Natural killer cell (primary cell): ENCODE measurements at regions not wholly inside any gene's neighbourhood (a gene's known extent, or its start where the extent isn't known, plus 50 kb on each side); places are given as distances from the start of the nearest gene placed in this dataset.

Experiments used
- ATAC-seq, 3 donors: fragments of 150-1000 bp in 2 of 3; fragments of 200-7000 bp in 1 of 3; cut with Tn5 transposase; 1 replicate in 1 of 3; 2 replicates in 2 of 3; pipeline ENCODE4 v1.10.0; 2021; ENCODE audit warnings: mild to moderate bottlenecking in 2 of 3, moderate library complexity in 2 of 3
- DNase-seq, 2 donors: peaks; one replicate each; pipeline versions ENCODE4 v3.0.0 to v3.0.0-alpha.2; 2013 to 2021; ENCODE audit warnings: mixed read lengths in 1 of 2
- H3K27ac ChIP-seq: one replicate; pipeline ENCODE4 v1.5.1; 2013; ENCODE audit warnings: mild to moderate bottlenecking, low read length
- H3K27me3 ChIP-seq: one replicate; pipeline ENCODE4 v1.6.1; 2013; ENCODE audit warnings: low read length; ENCODE audit not compliant: control insufficient read depth, insufficient read depth
- H3K36me3 ChIP-seq: one replicate; pipeline ENCODE4 v1.6.1; 2013; ENCODE audit warnings: low read length; ENCODE audit not compliant: control insufficient read depth, insufficient read depth
- H3K4me1 ChIP-seq: one replicate; pipeline ENCODE4 v1.6.1; 2013; ENCODE audit warnings: low read length; ENCODE audit not compliant: control insufficient read depth, insufficient read depth
- H3K4me3 ChIP-seq: one replicate; pipeline ENCODE4 v1.5.1; 2013; ENCODE audit warnings: low read length
- H3K9me3 ChIP-seq: one replicate; pipeline ENCODE4 v1.6.1; 2013; ENCODE audit warnings: low read length; ENCODE audit not compliant: control insufficient read depth, insufficient read depth
- H3K27ac Mint-ChIP-seq, 2 donors: one replicate each; pipeline ENCODE4 v1.8.0; 2022; ENCODE audit warnings: mild to moderate bottlenecking in 2 of 2, mixed read lengths in 2 of 2, moderate library complexity in 1 of 2
- H3K27me3 Mint-ChIP-seq, 2 donors: one replicate each; pipeline ENCODE4 v1.8.0; 2022; ENCODE audit warnings: low read depth in 2 of 2, mixed read lengths in 2 of 2
- H3K36me3 Mint-ChIP-seq: one replicate; pipeline ENCODE4 v1.8.0; 2022; ENCODE audit warnings: mixed read lengths
- H3K4me1 Mint-ChIP-seq, 2 donors: one replicate each; pipeline ENCODE4 v1.8.0; 2022; ENCODE audit warnings: mixed read lengths in 2 of 2
- H3K4me3 Mint-ChIP-seq: one replicate; pipeline ENCODE4 v1.8.0; 2022; ENCODE audit warnings: mild to moderate bottlenecking, moderate library complexity, mixed read lengths
- H3K9me3 Mint-ChIP-seq, 2 donors: one replicate each; pipeline ENCODE4 v1.8.0; 2022; ENCODE audit warnings: mixed read lengths in 2 of 2
- CTCF ChIP-seq: fragments of 200-600 bp; IDR thresholded peaks from one replicate; pipeline ENCODE4 v1.8.0; 2022; ENCODE audit warnings: antibody characterized with exemption
- WGBS: methylation state at CpG from one replicate; pipeline ENCODE4 v1.1.7; 2013; ENCODE audit warnings: missing lambda C conversion rate; ENCODE audit not compliant: insufficient coverage; 5-methylcytosine and 5-hydroxymethylcytosine counted together
- intact Hi-C: fragments of 100-400 bp; cut with micrococcal nuclease; formaldehyde crosslinking; loops from one replicate; pipeline ENCODE4 v1.14.2; 2022

- H3K27me3 ChIP-seq: no peaks in the 10 kb centered on the region
- no peak for TF ChIP-seq CTCF
Observed at GRCh38 chr14:51482102-51482501, 169.6 kb upstream of the FRMD6 start.

GRCh38 chr14:51484485-51484884, 167.2 kb upstream of the FRMD6 start:
- H3K4me3 Mint-ChIP-seq: no peak overlapping the region
- intact Hi-C loops: no loop called here
- no peaks in the 10 kb centered on the region for H3K4me1 Mint-ChIP-seq
- H3K9me3 Mint-ChIP-seq: no peaks in the 10 kb centered on the region
- H3K27me3 ChIP-seq: no peaks in the 10 kb centered on the region
- no peaks in the 10 kb centered on the region for H3K4me1 ChIP-seq
- H3K9me3 ChIP-seq: no peaks in the 10 kb centered on the region
- DNase-seq: no peak
- no peak overlapping the region for H3K4me3 ChIP-seq
- peaks cover 4 to 13% of the 10 kb centered on the region in 2 donors for H3K27me3 Mint-ChIP-seq
- H3K36me3 ChIP-seq: no peaks in the 10 kb centered on the region
- TF ChIP-seq CTCF: no peak
- WGBS: no CpG with 5 or more reads among the region's 2 CpGs
- H3K27ac Mint-ChIP-seq: no peak overlapping the region
- no peak for ATAC-seq
- no peaks in the 10 kb centered on the region for H3K36me3 Mint-ChIP-seq
- H3K27ac ChIP-seq: no peak overlapping the region

More at GRCh38 chr14:51482102-51482501, 169.6 kb upstream of the FRMD6 start:
- Mint-ChIP-seq H3K9me3 (no peaks in the 10 kb centered on the region), H3K4me3 (no peak overlapping the region), H3K27me3 (peaks cover 3% of the 10 kb centered on the region in 2 donors), H3K27ac (no peak overlapping the region), H3K36me3 (no peaks in the 10 kb centered on the region), H3K4me1 (no peaks in the 10 kb centered on the region)
- intact Hi-C loops: no loop called here
- no peak overlapping the region for H3K27ac ChIP-seq
- H3K4me3 ChIP-seq: no peak overlapping the region
- no peaks in the 10 kb centered on the region for H3K36me3 ChIP-seq
- 92% methylated on average over 4 of the region's 4 CpGs for WGBS
- ATAC-seq: no peak
- DNase-seq: no peak
- no peaks in the 10 kb centered on the region for H3K4me1 ChIP-seq
- H3K9me3 ChIP-seq: no peaks in the 10 kb centered on the region

- H3K4me3 Mint-ChIP-seq: no peak overlapping the region
- no peaks in the 10 kb centered on the region for H3K27me3 ChIP-seq
- no peak for TF ChIP-seq CTCF
- H3K9me3 Mint-ChIP-seq: no peaks in the 10 kb centered on the region
- ATAC-seq: no peak
- intact Hi-C loops: no loop called here
- H3K27ac ChIP-seq: no peak overlapping the region
- 94% methylated on average over 8 of the region's 9 CpGs for WGBS
- H3K27me3 Mint-ChIP-seq: peaks cover 13 to 18% of the 10 kb centered on the region in 2 donors
- DNase-seq: no peak
- no peak overlapping the region for H3K27ac Mint-ChIP-seq
- no peaks in the 10 kb centered on the region for H3K36me3 ChIP-seq
- H3K4me1 Mint-ChIP-seq: no peaks in the 10 kb centered on the region
- no peaks in the 10 kb centered on the region for H3K36me3 Mint-ChIP-seq
- H3K4me1 ChIP-seq: no peaks in the 10 kb centered on the region
- H3K4me3 ChIP-seq: no peak overlapping the region
- no peaks in the 10 kb centered on the region for H3K9me3 ChIP-seq
Observed at GRCh38 chr14:51485733-51486132, 166.0 kb upstream of the FRMD6 start.

- no peaks in the 10 kb centered on the region for H3K36me3 Mint-ChIP-seq
- TF ChIP-seq CTCF: no peak
- no peaks in the 10 kb centered on the region for H3K27me3 ChIP-seq
- no peaks in the 10 kb centered on the region for H3K4me1 ChIP-seq
- no peaks in the 10 kb centered on the region for H3K4me1 Mint-ChIP-seq
- no peaks in the 10 kb centered on the region for H3K9me3 ChIP-seq
- H3K27ac Mint-ChIP-seq: no peak overlapping the region
- H3K4me3 Mint-ChIP-seq: no peak overlapping the region
- no peak for ATAC-seq
- no peak for DNase-seq
- H3K27ac ChIP-seq: no peak overlapping the region
- no peaks in the 10 kb centered on the region for H3K9me3 Mint-ChIP-seq
- 75% methylated on average over 6 of the region's 6 CpGs for WGBS
- H3K27me3 Mint-ChIP-seq: peaks cover 13 to 18% of the 10 kb centered on the region in 2 donors
- intact Hi-C loops: no loop called here
- H3K36me3 ChIP-seq: no peaks in the 10 kb centered on the region
- no peak overlapping the region for H3K4me3 ChIP-seq
Observed at GRCh38 chr14:51487848-51488247, 163.9 kb upstream of the FRMD6 start.
